ENCODE measurements at regions not wholly inside any gene's neighbourhood (a gene's known extent, or its start where the extent isn't known, plus 50 kb on each side); places are given as distances from the start of the nearest gene placed in this dataset.
A peak's percentile ranks its signal among the peaks of the same experiment; 100 is the strongest.

DNA sequence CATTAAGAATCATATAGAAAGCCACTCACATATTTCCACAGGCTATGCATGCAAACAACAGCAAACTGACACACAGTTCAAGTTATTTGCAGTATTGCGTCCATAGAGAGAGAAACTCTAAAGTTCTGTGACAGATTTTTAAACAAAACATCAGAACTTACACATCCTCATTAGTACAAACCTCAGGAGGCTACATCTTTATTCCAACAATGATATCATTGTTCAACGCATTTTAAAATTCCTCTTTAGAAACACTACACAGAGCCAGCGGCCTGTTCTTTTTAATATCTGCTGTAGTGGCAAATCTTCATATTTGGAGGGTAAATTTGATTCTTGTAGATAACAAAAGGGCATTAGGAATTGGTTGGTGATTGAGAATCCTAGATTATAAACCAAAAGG lies 55.9 kb upstream of the NFE2L3 start:
- H3K36me3 ChIP-seq (replicated peaks in 1 of 2; ENCODE audit: insufficient read depth in 1 of 2, low read depth in 2 of 2): no peaks in the 10 kb centered on the region
- intact Hi-C loops (cut with DNase I): loop anchor here (10.0 kb wide), 1 partner anchor 269 kb away; no protein-coding TSS in a partner anchor
- no peaks in the 10 kb centered on the region for H3K27me3 ChIP-seq
- H3K4me3 ChIP-seq: no peak overlapping the region
- no peaks in the 10 kb centered on the region for H3K9me3 ChIP-seq
- TF ChIP-seq POLR2A (IDR thresholded peaks at IDR 0.05): no peak
- TF ChIP-seq, protein P1, sequence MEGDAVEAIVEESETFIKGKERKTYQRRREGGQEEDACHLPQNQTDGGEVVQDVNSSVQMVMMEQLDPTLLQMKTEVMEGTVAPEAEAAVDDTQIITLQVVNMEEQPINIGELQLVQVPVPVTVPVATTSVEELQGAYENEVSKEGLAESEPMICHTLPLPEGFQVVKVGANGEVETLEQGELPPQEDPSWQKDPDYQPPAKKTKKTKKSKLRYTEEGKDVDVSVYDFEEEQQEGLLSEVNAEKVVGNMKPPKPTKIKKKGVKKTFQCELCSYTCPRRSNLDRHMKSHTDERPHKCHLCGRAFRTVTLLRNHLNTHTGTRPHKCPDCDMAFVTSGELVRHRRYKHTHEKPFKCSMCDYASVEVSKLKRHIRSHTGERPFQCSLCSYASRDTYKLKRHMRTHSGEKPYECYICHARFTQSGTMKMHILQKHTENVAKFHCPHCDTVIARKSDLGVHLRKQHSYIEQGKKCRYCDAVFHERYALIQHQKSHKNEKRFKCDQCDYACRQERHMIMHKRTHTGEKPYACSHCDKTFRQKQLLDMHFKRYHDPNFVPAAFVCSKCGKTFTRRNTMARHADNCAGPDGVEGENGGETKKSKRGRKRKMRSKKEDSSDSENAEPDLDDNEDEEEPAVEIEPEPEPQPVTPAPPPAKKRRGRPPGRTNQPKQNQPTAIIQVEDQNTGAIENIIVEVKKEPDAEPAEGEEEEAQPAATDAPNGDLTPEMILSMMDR (IDR thresholded peaks at IDR 0.05): no peak
- no peak for DNase-seq
- H3K4me1 ChIP-seq: peaks cover 2% of the 10 kb centered on the region
- ATAC-seq: no peak
- no peak overlapping the region for H3K27ac ChIP-seq
- 77 to 80% methylated on average over 3 of the region's 3 CpGs for WGBS, 2 donors

DNA sequence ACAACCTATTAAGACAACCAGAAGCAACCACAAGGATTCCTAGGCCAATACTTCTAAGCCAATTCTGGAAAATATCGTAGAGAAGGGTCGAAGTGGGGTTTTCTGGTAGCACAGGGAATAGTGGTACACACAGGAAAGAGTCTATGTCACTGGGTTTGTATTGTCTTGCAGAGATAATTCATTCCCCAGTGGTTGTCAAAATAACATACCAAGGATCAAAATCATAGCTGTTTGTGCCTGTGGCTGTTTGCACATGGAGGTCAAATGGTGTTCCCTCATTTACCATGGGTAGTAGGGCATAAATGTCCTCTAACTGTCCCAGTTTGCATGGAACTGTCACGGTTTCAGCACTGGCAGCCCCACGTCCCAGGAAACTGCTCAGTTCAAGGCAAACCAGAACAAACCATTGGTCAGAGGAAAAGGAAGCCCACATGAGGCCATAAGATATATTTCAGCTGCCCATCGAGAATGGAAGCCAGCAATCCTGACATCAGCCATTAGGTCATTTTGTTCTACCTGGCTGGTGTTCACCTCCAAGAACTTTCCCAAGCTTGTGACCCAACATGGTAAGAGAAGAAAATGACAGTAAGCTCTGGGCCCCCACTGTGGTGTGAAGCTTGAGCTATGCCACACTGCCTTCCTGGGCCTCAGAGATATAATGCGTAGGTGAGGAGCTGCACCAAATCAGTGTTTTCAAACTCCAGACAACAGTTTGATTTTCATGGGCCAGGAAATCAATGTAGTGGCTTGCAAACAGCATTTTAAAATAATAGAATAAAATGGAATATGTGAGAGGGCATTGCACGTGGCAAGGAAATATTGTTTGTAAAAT lies 53.9 kb upstream of the NFE2L3 start:
- no peaks in the 10 kb centered on the region for H3K36me3 ChIP-seq (replicated peaks in 1 of 2; ENCODE audit: insufficient read depth in 1 of 2, low read depth in 2 of 2)
- WGBS, 2 donors: 87 to 92% methylated on average over 7 of the region's 7 CpGs
- no peak overlapping the region for H3K27ac ChIP-seq
- ATAC-seq (no peak), DNase-seq (no peak)
- H3K4me1 ChIP-seq: peaks cover 11% of the 10 kb centered on the region
- H3K9me3 ChIP-seq: no peaks in the 10 kb centered on the region
- TF ChIP-seq POLR2A (IDR thresholded peaks at IDR 0.05): no peak
- TF ChIP-seq, protein P1 (IDR thresholded peaks at IDR 0.05): no peak
- H3K4me3 ChIP-seq: no peak overlapping the region
- H3K27me3 ChIP-seq: no peaks in the 10 kb centered on the region
- intact Hi-C loops (cut with DNase I): loop anchor here (10.0 kb wide), 1 partner anchor 267 kb away; no protein-coding TSS in a partner anchor

DNA sequence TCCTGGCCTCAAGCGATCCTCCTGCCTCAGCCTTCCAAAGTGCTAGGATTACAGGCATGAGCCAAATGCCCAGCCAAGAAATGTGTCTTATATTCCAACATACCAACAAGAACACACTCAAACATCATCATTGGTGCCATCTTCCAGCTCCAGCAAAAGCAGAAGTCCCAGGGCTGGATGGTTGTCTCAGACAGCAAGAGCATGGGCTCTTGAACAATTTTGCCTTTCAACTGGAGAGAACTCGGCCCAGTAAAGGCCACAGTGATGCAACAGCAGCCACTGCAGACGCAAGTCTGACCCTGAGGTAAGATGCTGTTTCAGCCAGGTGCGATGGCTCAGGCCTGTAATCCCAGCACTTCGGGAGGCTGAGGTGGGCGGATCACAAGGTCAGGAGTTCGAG lies 52.8 kb upstream of the NFE2L3 start:
- Histone ChIP-seq H3K4me3 (no peak overlapping the region), H3K9me3 (no peaks in the 10 kb centered on the region), H3K4me1 (peaks cover 11% of the 10 kb centered on the region), H3K36me3 (replicated peaks in 1 of 2; ENCODE audit: insufficient read depth in 1 of 2, low read depth in 2 of 2) (no peaks in the 10 kb centered on the region), H3K27ac (no peak overlapping the region), H3K27me3 (no peaks in the 10 kb centered on the region)
- DNase-seq (no peak), ATAC-seq (no peak)
- 87 to 90% methylated on average over 7 of the region's 7 CpGs for WGBS, 2 donors
- intact Hi-C loops (cut with DNase I): loop anchor here (10.0 kb wide), 1 partner anchor 266 kb away; no protein-coding TSS in a partner anchor
- TF ChIP-seq POLR2A (IDR thresholded peaks at IDR 0.05): no peak
- TF ChIP-seq, protein P1 (IDR thresholded peaks at IDR 0.05): no peak

GRCh38 chr7:26100406-26101339 lies 51.3 kb upstream of the NFE2L3 start:
- TF ChIP-seq, protein P1 (IDR thresholded peaks at IDR 0.05): no peak
- TF ChIP-seq POLR2A (IDR thresholded peaks at IDR 0.05): no peak
- H3K36me3 ChIP-seq (replicated peaks in 1 of 2; ENCODE audit: insufficient read depth in 1 of 2, low read depth in 2 of 2): no peaks in the 10 kb centered on the region
- 78 to 95% methylated on average over 17 of the region's 17 CpGs for WGBS, 2 donors
- DNase-seq (peak in 1 of 4 donors; percentile 57), ATAC-seq (no peak)
- peak overlapping the region in 2 of 4 donors; percentile 50 to 75 for H3K27ac ChIP-seq
- H3K4me1 ChIP-seq: peaks cover 11% of the 10 kb centered on the region
- no peaks in the 10 kb centered on the region for H3K27me3 ChIP-seq
- H3K9me3 ChIP-seq: no peaks in the 10 kb centered on the region
- intact Hi-C loops (cut with DNase I): no loop called here
- no peak overlapping the region for H3K4me3 ChIP-seq
